AG04450 (cell line): ENCODE measurements at regions not wholly inside any gene's neighbourhood (a gene's known extent, or its start where the extent isn't known, plus 50 kb on each side); places are given as distances from the start of the nearest gene placed in this dataset.

Experiments
- CTCF ChIA-PET: fragments of 300-600, 350-600 bp; formaldehyde crosslinking; extraction: SDS; loops from one replicate; lab custom pipeline; 2022; ENCODE audit warnings: antibody characterized with exemption, inconsistent platforms; lab: Charles Lee
- POLR2A ChIA-PET: fragments of 350-600 bp; formaldehyde crosslinking; extraction: SDS; loops from one replicate; lab custom pipeline; 2021; ENCODE audit warnings: antibody characterized with exemption, inconsistent platforms; lab: Yijun Ruan, JAX
- DNase-seq: peaks from one replicate; pipeline ENCODE4 v3.0.0-alpha.2; 2011; ENCODE audit warnings: low read depth, low spot score
- H3K27ac ChIP-seq: one replicate; pipeline ENCODE4 v1.5.1; 2012; ENCODE audit warnings: low read depth, low read length, control low read depth
- H3K27me3 ChIP-seq: one replicate; pipeline ENCODE4 v1.6.0; 2012; ENCODE audit warnings: low read length; ENCODE audit not compliant: control insufficient read depth, insufficient read depth
- H3K4me3 ChIP-seq: 2 replicates; pipeline ENCODE4 v1.5.1; 2011; ENCODE audit warnings: mild to moderate bottlenecking, low read depth, low read length, control low read depth
- H3K9me3 ChIP-seq: 2 replicates; pipeline ENCODE4 v1.5.1; 2012; ENCODE audit warnings: low read length; ENCODE audit not compliant: control insufficient read depth, insufficient read depth
- TF ChIP-seq, protein P1 (sequence below): IDR thresholded peaks from 2 replicates; pipeline ENCODE4 v1.5.1; 2011; ENCODE audit warnings: low read depth, low read length, control low read depth, inconsistent platforms

DNA sequence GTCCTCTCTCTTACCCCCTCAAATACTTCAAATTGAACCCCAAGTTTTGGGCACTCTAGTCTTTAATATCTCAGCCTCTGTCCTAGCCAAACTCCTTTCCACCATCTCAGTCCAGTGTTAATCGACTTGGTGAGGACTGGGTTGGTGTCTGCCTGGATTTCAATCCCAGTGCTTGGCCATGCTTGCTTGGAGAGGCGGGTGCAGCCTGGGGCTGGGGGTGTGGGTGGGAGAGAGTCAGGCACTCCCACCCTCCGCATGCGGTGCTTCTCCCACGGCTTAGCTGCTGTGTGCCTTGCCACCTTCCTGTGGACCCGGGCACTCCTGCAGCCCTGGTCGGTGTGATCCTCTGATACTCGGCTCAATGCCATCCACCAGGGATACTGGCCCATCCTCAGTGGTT lies 220.8 kb upstream of the HDAC4 start:
- Histone ChIP-seq H3K9me3 (peaks cover 4% of the 10 kb centered on the region; the same call in 1 of the 2 replicates), H3K27me3 (no peaks in the 10 kb centered on the region), H3K27ac (no peak overlapping the region), H3K4me3 (no peak overlapping the region)
- TF ChIP-seq, protein P1, sequence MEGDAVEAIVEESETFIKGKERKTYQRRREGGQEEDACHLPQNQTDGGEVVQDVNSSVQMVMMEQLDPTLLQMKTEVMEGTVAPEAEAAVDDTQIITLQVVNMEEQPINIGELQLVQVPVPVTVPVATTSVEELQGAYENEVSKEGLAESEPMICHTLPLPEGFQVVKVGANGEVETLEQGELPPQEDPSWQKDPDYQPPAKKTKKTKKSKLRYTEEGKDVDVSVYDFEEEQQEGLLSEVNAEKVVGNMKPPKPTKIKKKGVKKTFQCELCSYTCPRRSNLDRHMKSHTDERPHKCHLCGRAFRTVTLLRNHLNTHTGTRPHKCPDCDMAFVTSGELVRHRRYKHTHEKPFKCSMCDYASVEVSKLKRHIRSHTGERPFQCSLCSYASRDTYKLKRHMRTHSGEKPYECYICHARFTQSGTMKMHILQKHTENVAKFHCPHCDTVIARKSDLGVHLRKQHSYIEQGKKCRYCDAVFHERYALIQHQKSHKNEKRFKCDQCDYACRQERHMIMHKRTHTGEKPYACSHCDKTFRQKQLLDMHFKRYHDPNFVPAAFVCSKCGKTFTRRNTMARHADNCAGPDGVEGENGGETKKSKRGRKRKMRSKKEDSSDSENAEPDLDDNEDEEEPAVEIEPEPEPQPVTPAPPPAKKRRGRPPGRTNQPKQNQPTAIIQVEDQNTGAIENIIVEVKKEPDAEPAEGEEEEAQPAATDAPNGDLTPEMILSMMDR: no peak
- DNase-seq: no peak
- CTCF ChIA-PET: no interaction called here
- POLR2A ChIA-PET: no interaction called here

DNA sequence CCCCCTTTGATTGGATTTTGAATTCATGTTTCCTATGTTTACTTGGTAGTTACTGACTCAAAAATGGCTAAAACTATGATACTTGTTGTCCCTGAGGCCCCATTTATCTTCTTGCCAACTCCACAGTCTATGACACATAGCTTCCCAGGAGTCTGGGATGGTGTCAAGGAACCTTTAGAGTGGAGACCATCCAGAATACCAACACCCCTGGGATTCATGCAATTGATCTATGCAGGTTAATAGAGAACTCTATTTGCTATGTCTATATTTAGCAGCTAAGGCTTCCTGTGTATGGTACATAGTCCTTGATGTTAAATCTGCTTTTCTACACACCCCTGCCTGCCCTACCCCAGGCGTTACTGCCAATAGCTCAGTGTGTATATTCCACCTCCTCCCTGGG lies 218.5 kb upstream of the HDAC4 start:
- no peaks in the 10 kb centered on the region; the same call in 1 of the 2 replicates for H3K9me3 ChIP-seq
- H3K27ac ChIP-seq: no peak overlapping the region
- no peak for DNase-seq
- CTCF ChIA-PET: interaction anchor here (1.3 kb wide), 1 partner anchor 372 kb away, joined by 3 read pairs; no protein-coding TSS in a partner anchor
- POLR2A ChIA-PET: no interaction called here
- no peak overlapping the region for H3K4me3 ChIP-seq
- no peaks in the 10 kb centered on the region for H3K27me3 ChIP-seq
- TF ChIP-seq, protein P1: no peak

DNA sequence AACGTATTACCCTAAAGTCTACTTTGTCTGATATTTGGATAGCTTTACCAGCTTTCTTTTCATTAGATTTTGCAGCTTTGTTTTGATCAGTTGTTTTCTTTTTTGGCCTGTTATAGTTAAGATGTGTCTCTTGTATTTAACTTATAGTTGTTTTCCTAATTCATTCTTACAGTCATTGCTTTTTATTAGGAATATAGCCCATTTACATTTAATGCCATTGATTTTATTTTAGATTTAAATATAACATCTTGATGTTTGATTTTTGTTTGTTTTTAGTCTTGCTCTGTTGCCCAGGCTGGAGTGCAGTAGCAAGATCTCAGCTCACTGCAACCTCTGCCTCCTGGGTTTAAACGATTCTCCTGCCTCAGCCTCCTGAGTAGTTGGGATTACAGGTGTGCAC lies 215.9 kb upstream of the HDAC4 start:
- POLR2A ChIA-PET: no interaction called here
- peaks cover 4% of the 10 kb centered on the region; the same call in 1 of the 2 replicates for H3K9me3 ChIP-seq
- no peaks in the 10 kb centered on the region for H3K27me3 ChIP-seq
- CTCF ChIA-PET: no interaction called here
- TF ChIP-seq, protein P1: no peak
- no peak for DNase-seq
- no peak overlapping the region for H3K4me3 ChIP-seq
- no peak overlapping the region for H3K27ac ChIP-seq

DNA sequence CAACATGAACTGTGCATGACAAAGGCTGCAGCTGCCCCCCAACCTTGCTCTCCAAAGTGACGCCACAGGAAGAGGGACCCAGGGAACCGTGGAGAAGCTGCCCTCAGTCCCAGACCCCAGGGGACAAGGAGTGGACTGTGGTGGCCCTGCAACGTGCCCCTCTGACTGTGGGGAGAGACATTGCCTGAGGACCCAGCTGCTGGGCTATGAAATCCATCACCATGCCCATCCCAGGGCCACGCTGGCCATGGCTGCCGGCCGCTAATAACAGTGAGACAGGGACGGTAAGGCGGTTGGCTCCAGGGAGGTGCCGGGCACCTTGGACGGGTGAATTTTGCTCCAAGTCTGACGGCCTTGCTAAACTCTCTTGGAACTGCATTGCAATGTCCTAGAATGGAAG lies 211.3 kb upstream of the HDAC4 start:
- POLR2A ChIA-PET: no interaction called here

DNA sequence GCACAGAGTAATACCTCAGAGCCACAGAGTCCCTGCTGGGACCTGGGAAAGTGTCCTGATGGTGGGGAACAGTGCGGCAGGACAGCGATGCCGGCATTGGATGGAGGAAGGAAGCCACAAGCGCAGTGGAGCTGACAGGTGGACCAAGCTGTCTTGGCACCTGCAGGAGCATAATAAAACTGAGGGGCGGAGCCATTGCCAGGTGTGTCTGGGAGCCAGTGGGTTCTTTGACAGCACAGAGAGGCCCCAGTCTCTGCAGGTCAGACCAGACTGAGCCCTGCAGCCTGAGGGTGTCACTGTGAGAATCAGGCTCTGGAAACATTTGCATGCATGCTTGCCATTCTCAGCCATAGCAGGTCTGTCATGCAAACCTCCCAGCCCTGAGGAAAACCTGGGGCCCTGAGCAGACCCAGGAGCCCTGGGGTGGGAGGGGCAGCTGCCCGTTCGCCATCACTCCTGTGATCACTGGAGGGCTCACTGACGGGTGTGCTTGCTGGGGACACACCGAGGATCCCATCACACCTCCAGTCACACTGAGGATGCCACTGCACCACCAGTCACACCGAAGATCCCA lies 210.5 kb upstream of the HDAC4 start:
- Histone ChIP-seq H3K27me3 (no peaks in the 10 kb centered on the region), H3K27ac (no peak overlapping the region), H3K9me3 (peaks cover 36% of the 10 kb centered on the region; the same call in 1 of the 2 replicates), H3K4me3 (no peak overlapping the region)
- ChIA-PET POLR2A (no interaction called here), CTCF (no interaction called here)
- no peak for DNase-seq
- TF ChIP-seq, protein P1: no peak

More for the DNA sequence above, 211.3 kb upstream of the HDAC4 start:
- Histone ChIP-seq H3K27me3 (no peaks in the 10 kb centered on the region), H3K9me3 (peaks cover 36% of the 10 kb centered on the region; the same call in 1 of the 2 replicates), H3K27ac (no peak overlapping the region), H3K4me3 (no peak overlapping the region)
- TF ChIP-seq, protein P1: no peak
- no peak for DNase-seq
- CTCF ChIA-PET: no interaction called here
